Stimulated activated naive B cell treated with anti-CD40 and anti-IgM and Interleukin-4, amounts not matched to agents 10 μg/mL and 1 μg/mL and 100 μg/mL, for 72 hours (primary cell): ENCODE measurements at regions not wholly inside any gene's neighbourhood (a gene's known extent, or its start where the extent isn't known, plus 50 kb on each side); places are given as distances from the start of the nearest gene placed in this dataset.

Experiments used
- ATAC-seq, 2 donors: fragments of 150-1000 bp; cut with Tn5 transposase; replicated peaks; 2 replicates each; pipeline ENCODE4 v1.10.0; 2021; ENCODE audit warnings: moderate library complexity in 1 of 2
- DNase-seq: peaks from one replicate; pipeline ENCODE4 v3.0.0; 2021
- H3K27ac Mint-ChIP-seq: one replicate; pipeline ENCODE4 v1.8.0; 2022; ENCODE audit warnings: mild to moderate bottlenecking, mixed read lengths
- H3K27me3 Mint-ChIP-seq, 2 donors: one replicate each; pipeline ENCODE4 v1.8.0; 2022; ENCODE audit warnings: mixed read lengths in 2 of 2
- H3K36me3 Mint-ChIP-seq, 2 donors: one replicate each; pipeline ENCODE4 v1.8.0; 2022; ENCODE audit warnings: mixed read lengths in 2 of 2, mild to moderate bottlenecking in 1 of 2
- H3K4me1 Mint-ChIP-seq, 2 donors: one replicate each; pipeline ENCODE4 v1.8.0; 2022; ENCODE audit warnings: mixed read lengths in 2 of 2, mild to moderate bottlenecking in 1 of 2
- H3K4me3 Mint-ChIP-seq, 2 donors: one replicate each; pipeline ENCODE4 v1.8.0; 2022; ENCODE audit warnings: mild to moderate bottlenecking in 2 of 2, mixed read lengths in 2 of 2, moderate library complexity in 1 of 2
- H3K9me3 Mint-ChIP-seq, 2 donors: one replicate each; pipeline ENCODE4 v1.8.0; 2022; ENCODE audit warnings: mixed read lengths in 2 of 2, mild to moderate bottlenecking in 1 of 2

- no peaks in the 10 kb centered on the region for H3K4me1 Mint-ChIP-seq
Observed at GRCh38 chr5:8408258-8408657, 539.3 kb downstream of the MTRR start.

GRCh38 chr5:8410618-8411017, 541.7 kb downstream of the MTRR start:
- H3K27me3 Mint-ChIP-seq: no peaks in the 10 kb centered on the region
- H3K4me1 Mint-ChIP-seq: no peaks in the 10 kb centered on the region
- H3K27ac Mint-ChIP-seq: no peak overlapping the region
- no peaks in the 10 kb centered on the region for H3K36me3 Mint-ChIP-seq
- H3K9me3 Mint-ChIP-seq: no peaks in the 10 kb centered on the region
- no peak overlapping the region for H3K4me3 Mint-ChIP-seq
- DNase-seq (no peak), ATAC-seq (no peak)

More at GRCh38 chr5:8408258-8408657, 539.3 kb downstream of the MTRR start:
- H3K27me3 Mint-ChIP-seq: no peaks in the 10 kb centered on the region
- DNase-seq: no peak
- no peak overlapping the region for H3K4me3 Mint-ChIP-seq
- H3K27ac Mint-ChIP-seq: no peak overlapping the region
- no peak for ATAC-seq
- H3K36me3 Mint-ChIP-seq: no peaks in the 10 kb centered on the region
- no peaks in the 10 kb centered on the region for H3K9me3 Mint-ChIP-seq

- ATAC-seq (no peak), DNase-seq (no peak)
- peaks cover 0 to 1% of the 10 kb centered on the region in 2 donors for H3K9me3 Mint-ChIP-seq
- H3K27me3 Mint-ChIP-seq: no peaks in the 10 kb centered on the region
- H3K27ac Mint-ChIP-seq: no peak overlapping the region
- H3K4me3 Mint-ChIP-seq: no peak overlapping the region
- H3K36me3 Mint-ChIP-seq: no peaks in the 10 kb centered on the region
- H3K4me1 Mint-ChIP-seq: peaks cover 2 to 10% of the 10 kb centered on the region in 2 donors
Observed at GRCh38 chr5:8413975-8414374, 545.0 kb downstream of the MTRR start.

GRCh38 chr5:8417316-8418048, 548.5 kb downstream of the MTRR start:
- Mint-ChIP-seq H3K27ac (no peak overlapping the region), H3K4me3 (no peak overlapping the region), H3K9me3 (peaks cover 0 to 1% of the 10 kb centered on the region in 2 donors), H3K4me1 (peaks cover 2 to 10% of the 10 kb centered on the region in 2 donors), H3K27me3 (no peaks in the 10 kb centered on the region), H3K36me3 (no peaks in the 10 kb centered on the region)
- DNase-seq (no peak), ATAC-seq (peak; percentile 67 to 76)

GRCh38 chr5:8418049-8418426, 549.1 kb downstream of the MTRR start:
- Mint-ChIP-seq H3K27ac (peak overlapping the region; percentile 10), H3K27me3 (no peaks in the 10 kb centered on the region), H3K4me1 (peaks cover 2 to 10% of the 10 kb centered on the region in 2 donors), H3K36me3 (no peaks in the 10 kb centered on the region), H3K9me3 (peaks cover 0 to 1% of the 10 kb centered on the region in 2 donors), H3K4me3 (no peak overlapping the region)
- ATAC-seq: peak; percentile 45 to 65
- DNase-seq: no peak

- DNase-seq (no peak), ATAC-seq (no peak)
- Mint-ChIP-seq H3K4me1 (no peaks in the 10 kb centered on the region), H3K27me3 (no peaks in the 10 kb centered on the region), H3K9me3 (peaks cover 2 to 8% of the 10 kb centered on the region in 2 donors), H3K27ac (no peak overlapping the region), H3K4me3 (no peak overlapping the region), H3K36me3 (peaks cover 0 to 4% of the 10 kb centered on the region in 2 donors)
Observed at GRCh38 chr5:8429778-8430758, 561.1 kb downstream of the MTRR start.

GRCh38 chr5:8434501-8434900, 565.6 kb downstream of the MTRR start:
- Mint-ChIP-seq H3K4me1 (no peaks in the 10 kb centered on the region), H3K27ac (no peak overlapping the region), H3K36me3 (peaks cover 0 to 2% of the 10 kb centered on the region in 2 donors), H3K4me3 (no peak overlapping the region), H3K9me3 (no peaks in the 10 kb centered on the region), H3K27me3 (no peaks in the 10 kb centered on the region)
- no peak for ATAC-seq
- DNase-seq: no peak

- no peak for DNase-seq
- Mint-ChIP-seq H3K27me3 (no peaks in the 10 kb centered on the region), H3K27ac (no peak overlapping the region), H3K36me3 (peaks cover 0 to 7% of the 10 kb centered on the region in 2 donors), H3K4me1 (no peaks in the 10 kb centered on the region), H3K4me3 (no peak overlapping the region), H3K9me3 (no peaks in the 10 kb centered on the region)
- no peak for ATAC-seq
Observed at GRCh38 chr5:8436924-8437323, 568.0 kb downstream of the MTRR start.

DNA sequence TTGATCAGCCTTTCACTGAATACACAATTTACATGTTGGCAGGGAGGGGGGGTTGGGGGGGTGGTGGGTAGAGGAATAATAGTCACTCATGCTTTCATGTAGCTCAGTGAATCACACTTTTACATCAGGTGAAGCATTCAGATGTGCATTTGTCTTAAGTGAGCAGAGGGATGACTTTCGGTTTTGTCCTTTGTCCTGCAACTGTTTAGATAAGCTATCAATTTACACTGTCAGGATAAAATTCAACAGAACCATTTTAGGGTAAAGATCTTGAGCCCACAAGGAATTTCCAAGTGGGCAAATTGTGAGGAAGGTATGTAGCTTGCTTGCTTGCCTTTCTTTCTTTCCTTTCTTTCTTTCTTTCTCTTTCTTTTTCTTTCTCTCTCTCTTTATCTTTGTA, 576.2 kb downstream of the MTRR start:
- no peaks in the 10 kb centered on the region for H3K27me3 Mint-ChIP-seq
- DNase-seq (no peak), ATAC-seq (no peak)
- peaks cover 6 to 18% of the 10 kb centered on the region in 2 donors for H3K36me3 Mint-ChIP-seq
- peaks cover 3 to 6% of the 10 kb centered on the region in 2 donors for H3K9me3 Mint-ChIP-seq
- no peak overlapping the region for H3K4me3 Mint-ChIP-seq
- no peak overlapping the region for H3K27ac Mint-ChIP-seq
- H3K4me1 Mint-ChIP-seq: no peaks in the 10 kb centered on the region

DNA sequence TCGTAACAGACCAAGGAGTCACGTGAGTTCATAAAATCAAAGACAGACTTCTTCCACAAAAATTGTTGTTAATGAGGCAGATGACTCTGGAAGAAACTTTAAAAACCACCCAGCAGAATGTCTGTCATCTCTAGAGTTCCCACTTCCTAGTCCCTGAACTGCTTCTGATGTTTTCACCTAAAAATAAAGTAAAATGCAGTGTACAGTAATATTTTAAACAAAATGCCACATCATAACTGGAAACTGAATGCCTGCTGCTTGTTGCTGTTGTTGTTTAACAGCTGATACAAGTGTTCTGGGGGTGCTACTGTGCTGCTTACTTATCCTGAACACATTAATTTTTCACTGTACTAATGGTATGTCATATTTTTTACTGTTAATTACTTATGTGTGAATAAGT, 577.2 kb downstream of the MTRR start:
- Mint-ChIP-seq H3K9me3 (peaks cover 3 to 6% of the 10 kb centered on the region in 2 donors), H3K4me1 (no peaks in the 10 kb centered on the region), H3K36me3 (peaks cover 6 to 18% of the 10 kb centered on the region in 2 donors), H3K4me3 (no peak overlapping the region), H3K27ac (no peak overlapping the region), H3K27me3 (no peaks in the 10 kb centered on the region)
- peak; percentile 45 to 55 for ATAC-seq
- DNase-seq: no peak

- peak overlapping the region; percentile 95 for H3K27ac Mint-ChIP-seq
- ATAC-seq (no peak), DNase-seq (no peak)
- H3K9me3 Mint-ChIP-seq: no peaks in the 10 kb centered on the region
- H3K4me3 Mint-ChIP-seq: peak overlapping the region; percentile 85 to 90
- no peaks in the 10 kb centered on the region for H3K27me3 Mint-ChIP-seq
- peaks cover 6 to 10% of the 10 kb centered on the region in 2 donors for H3K36me3 Mint-ChIP-seq
- H3K4me1 Mint-ChIP-seq: peaks cover 4 to 8% of the 10 kb centered on the region in 2 donors
Observed at GRCh38 chr5:8456846-8457186, 587.9 kb downstream of the MTRR start.

GRCh38 chr5:8457187-8458037, 588.5 kb downstream of the MTRR start:
- DNase-seq: peak; percentile 81

GRCh38 chr5:8458038-8458383, 589.1 kb downstream of the MTRR start:
- Mint-ChIP-seq H3K9me3 (peaks cover 0 to under 1% of the 10 kb centered on the region in 2 donors), H3K27me3 (no peaks in the 10 kb centered on the region), H3K4me1 (peaks cover 4 to 8% of the 10 kb centered on the region in 2 donors), H3K27ac (peak overlapping the region; percentile 95), H3K4me3 (peak overlapping the region; percentile 85 to 90), H3K36me3 (peaks cover 9 to 14% of the 10 kb centered on the region in 2 donors)
- no peak for DNase-seq
- peak; percentile 31 to 32 for ATAC-seq

More at GRCh38 chr5:8457187-8458037, 588.5 kb downstream of the MTRR start:
- Mint-ChIP-seq H3K27me3 (no peaks in the 10 kb centered on the region), H3K36me3 (peaks cover 6 to 14% of the 10 kb centered on the region in 2 donors), H3K4me3 (peak overlapping the region; percentile 85 to 90), H3K27ac (peak overlapping the region; percentile 95), H3K9me3 (no peaks in the 10 kb centered on the region), H3K4me1 (peaks cover 4 to 8% of the 10 kb centered on the region in 2 donors)
- ATAC-seq: peak; percentile 92 to 97

DNA sequence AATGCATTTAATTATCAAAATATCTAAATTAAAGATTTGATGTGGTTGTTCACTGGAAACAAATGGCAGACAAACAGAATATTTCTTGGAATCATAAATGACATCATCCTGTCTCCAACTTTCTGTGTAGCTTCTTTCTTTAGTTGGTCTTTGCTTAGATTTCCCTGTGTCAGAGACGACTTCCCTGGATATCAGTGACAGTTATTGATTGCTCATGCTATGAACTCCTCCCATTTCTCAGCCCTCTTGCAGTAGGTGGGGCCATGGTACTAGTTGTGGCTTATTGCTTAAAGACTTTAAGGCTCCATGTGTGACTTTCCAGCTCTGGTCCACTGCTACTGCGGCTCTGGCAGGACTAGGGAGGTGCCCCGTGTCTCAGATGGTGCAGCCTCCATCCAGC, 592.6 kb downstream of the MTRR start:
- no peak overlapping the region for H3K4me3 Mint-ChIP-seq
- H3K4me1 Mint-ChIP-seq: peaks cover 4 to 8% of the 10 kb centered on the region in 2 donors
- peaks cover 0 to 4% of the 10 kb centered on the region in 2 donors for H3K9me3 Mint-ChIP-seq
- no peak for DNase-seq
- H3K27ac Mint-ChIP-seq: no peak overlapping the region
- no peak for ATAC-seq
- no peaks in the 10 kb centered on the region for H3K27me3 Mint-ChIP-seq
- peaks cover 12 to 14% of the 10 kb centered on the region in 2 donors for H3K36me3 Mint-ChIP-seq
